Endothelial cell of umbilical vein (primary cell): ENCODE measurements at regions not wholly inside any gene's neighbourhood (a gene's known extent, or its start where the extent isn't known, plus 50 kb on each side); places are given as distances from the start of the nearest gene placed in this dataset.

Experiments used
- EZH2 ChIP-seq: IDR thresholded peaks from 2 replicates; pipeline ENCODE4 v1.6.1; 2012; ENCODE audit warnings: borderline replicate concordance, low read depth, mild to moderate bottlenecking, moderate library complexity, low read length, inconsistent platforms; ENCODE audit not compliant: severe bottlenecking
- POLR2A ChIP-seq: IDR thresholded peaks from 2 replicates; pipeline ENCODE4 v1.6.1; 2012; ENCODE audit warnings: low read depth, mild to moderate bottlenecking, control low read depth, low read length
- POLR2AphosphoS5 ChIP-seq: IDR thresholded peaks from 2 replicates; pipeline ENCODE4 v1.6.1; 2012; ENCODE audit warnings: low read depth, mild to moderate bottlenecking, control low read depth, low read length, moderate library complexity; ENCODE audit not compliant: insufficient read depth

DNA sequence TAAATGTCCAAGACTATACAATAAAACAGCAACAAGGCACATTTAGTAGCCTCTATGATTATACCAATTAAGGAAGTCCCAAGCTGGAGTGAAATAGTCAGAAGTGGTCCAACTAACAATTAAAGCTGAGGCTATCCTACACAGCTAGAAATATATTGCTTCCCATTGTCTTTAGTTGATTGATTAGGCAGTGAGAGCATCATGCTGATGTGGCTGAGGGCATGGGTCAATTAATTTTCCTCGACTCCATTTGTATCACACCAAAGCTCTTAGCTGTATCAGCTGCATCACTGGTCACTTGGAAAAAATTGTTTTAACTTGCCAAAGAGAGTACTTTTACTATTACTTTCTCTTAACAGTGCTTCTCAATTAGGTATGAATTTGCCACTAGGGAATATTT lies 328.7 kb upstream of the NT5E start:
- no peak for TF ChIP-seq POLR2A
- TF ChIP-seq POLR2AphosphoS5 = no peak
- no peak for TF ChIP-seq EZH2
